HG03571 (cell line): ENCODE measurements at regions not wholly inside any gene's neighbourhood (a gene's known extent, or its start where the extent isn't known, plus 50 kb on each side); places are given as distances from the start of the nearest gene placed in this dataset.

Source experiments
- ATAC-seq: cut with Tn5 transposase; IDR thresholded peaks from one replicate; pipeline ENCODE4 v1.9.1; 2021; ENCODE audit not compliant: unreplicated experiment

GRCh38 chr2:181300600-181301291 lies 156.4 kb upstream of the ITGA4 start:
- ATAC-seq: no peak

GRCh38 chr2:181304011-181304844 lies 153.0 kb upstream of the ITGA4 start:
- ATAC-seq: no peak

- peak; percentile 85 for ATAC-seq
Measured at GRCh38 chr2:181305301-181306123, 151.7 kb upstream of the ITGA4 start.

DNA sequence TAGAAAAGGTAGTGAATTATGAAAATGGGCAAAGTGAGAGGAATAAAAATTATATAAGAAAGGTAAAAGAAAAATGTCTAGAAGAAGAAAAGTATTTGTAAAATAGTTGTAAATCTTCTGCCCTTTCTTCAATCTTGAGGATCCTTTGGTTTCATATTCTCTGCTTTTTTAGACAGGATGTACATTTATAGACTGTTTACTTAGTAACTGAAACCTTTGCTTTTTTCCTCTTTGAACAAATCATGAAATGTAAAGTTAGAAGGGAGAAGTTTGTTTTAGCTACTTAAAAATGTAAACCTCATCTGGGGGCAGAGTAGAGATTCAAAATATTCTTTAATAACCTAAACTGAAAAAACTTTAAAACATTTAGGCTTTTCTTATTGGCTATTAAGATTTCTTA lies 150.4 kb upstream of the ITGA4 start:
- ATAC-seq: peak; percentile 17

DNA sequence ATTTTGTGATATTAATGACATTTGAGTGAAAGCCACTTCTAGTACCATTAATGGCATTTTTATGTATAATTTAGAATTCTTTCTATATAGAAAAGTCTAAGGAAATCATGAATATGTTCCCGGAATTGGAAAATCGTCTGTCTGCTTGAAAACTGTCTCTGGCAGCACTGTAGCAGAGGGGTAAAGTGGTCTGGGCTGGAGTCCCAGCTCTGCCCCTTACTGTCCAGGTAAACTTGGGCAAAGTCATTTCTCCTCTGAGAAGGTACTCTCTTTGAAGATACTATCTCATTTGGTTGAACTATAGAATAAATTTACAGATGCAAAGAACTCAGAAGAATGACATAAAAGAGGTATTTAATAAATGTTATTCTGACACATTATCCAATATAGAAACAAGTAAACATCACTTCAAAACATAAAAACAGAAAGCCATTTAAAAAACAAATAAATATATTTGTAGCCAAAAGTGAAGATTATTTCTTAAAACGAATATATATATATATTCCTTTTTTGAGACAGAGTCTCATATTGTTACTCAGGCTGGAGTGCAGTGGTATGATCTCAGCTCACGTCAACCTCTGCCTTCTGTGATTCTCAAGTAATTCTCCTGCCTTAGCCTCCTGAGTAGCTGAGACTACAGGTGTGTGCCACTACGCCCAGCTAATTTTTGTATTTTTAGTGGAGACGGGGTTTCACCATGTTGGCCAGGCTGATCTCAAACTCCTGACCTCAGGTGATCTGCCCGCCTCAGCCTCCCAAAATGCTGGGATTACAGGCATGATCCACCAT lies 149.8 kb upstream of the ITGA4 start:
- no peak for ATAC-seq

DNA sequence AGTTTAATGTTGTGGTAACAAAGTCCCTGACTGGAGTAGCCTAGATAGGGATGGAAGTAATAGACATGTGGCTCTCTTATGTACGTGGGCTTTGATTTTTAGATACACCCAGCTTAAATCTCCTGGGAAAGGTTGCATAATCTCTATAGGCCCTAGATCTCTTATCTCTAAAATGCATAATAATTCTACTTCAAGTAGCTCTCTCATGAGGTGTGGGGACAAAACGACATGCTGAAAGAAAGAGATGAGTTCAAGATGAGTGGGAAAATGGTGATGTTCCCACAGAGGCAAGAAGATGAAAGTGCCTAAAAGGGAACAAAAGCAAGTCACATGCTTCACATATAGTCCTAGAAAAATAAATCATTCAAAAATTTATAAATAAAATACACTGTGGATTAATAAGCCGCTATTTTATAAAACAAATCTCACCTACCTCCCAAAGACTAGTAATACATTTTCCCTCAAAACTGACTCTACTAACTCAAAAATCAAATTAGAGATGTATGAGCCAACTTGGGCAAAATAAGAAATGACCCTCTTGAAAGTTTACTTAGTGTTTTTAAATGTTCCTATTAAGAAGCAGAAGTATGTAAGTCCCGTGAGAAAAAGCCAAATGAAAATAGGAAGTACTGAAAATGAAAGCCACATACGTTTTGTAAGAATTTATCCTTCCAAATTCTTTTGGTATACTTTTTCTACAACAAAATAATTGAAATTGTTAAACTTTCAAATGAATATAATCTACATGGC lies 148.2 kb upstream of the ITGA4 start:
- no peak for ATAC-seq

- no peak for ATAC-seq
Measured at GRCh38 chr2:181309586-181309985, 147.6 kb upstream of the ITGA4 start.

GRCh38 chr2:181310967-181311366 lies 146.2 kb upstream of the ITGA4 start:
- ATAC-seq: no peak

- no peak for ATAC-seq
Measured at GRCh38 chr2:181311837-181312236, 145.3 kb upstream of the ITGA4 start.

DNA sequence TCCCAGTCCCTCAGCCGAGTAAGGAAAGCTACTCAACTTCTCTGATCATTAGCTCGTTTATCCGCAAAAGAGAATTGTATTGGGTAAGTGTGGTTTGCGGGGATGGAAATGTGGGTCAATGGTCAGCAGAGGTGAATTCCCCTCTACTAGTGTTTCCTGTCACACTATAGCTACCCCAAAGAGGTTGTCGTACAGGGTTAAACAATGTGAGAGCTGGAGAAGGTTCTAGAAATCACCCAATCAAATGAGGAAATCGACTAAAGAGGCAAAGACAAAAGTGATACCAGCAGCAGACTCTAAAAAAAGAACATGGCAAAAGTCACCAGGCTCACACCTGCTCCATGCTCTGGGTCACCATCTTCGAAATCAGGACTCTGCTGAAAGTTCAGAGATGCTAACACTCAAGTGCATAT lies 144.7 kb upstream of the ITGA4 start:
- ATAC-seq: peak; percentile 92

DNA sequence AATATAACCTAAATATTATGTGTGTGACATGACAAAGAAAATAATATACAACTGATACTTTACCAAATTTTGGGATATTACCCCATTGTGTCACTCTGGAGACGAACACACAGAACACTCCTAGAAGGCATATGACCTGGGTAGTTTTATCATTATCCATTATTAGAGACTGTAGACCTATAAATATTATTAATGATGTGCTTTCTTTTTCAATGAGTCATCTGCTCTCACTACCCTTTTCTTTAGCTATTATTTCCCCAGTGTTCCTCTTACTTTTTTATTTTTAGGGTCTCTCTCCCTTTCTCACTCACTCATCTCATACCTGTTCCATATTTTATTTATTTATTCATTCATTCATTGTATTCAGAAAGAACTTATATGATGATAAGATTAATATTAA lies 143.3 kb upstream of the ITGA4 start:
- no peak for ATAC-seq

DNA sequence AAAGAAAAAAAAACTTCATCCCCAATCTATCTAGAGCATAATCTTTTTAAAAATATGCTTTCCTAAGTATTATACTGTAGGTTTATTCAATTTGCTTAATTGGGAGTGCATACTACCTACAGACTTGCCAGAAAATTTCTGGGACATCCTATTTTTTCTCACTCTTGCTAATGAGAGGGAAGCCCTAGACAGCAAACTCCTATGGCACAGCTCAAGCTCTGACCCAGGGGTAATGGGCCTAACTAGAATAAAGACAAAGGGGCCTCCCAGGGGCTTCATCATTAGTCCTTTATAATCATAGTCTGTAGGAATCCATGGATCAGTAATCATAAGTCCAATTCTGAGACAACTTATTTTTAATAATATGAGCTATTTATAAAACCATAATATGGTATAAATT lies 142.6 kb upstream of the ITGA4 start:
- no peak for ATAC-seq

DNA sequence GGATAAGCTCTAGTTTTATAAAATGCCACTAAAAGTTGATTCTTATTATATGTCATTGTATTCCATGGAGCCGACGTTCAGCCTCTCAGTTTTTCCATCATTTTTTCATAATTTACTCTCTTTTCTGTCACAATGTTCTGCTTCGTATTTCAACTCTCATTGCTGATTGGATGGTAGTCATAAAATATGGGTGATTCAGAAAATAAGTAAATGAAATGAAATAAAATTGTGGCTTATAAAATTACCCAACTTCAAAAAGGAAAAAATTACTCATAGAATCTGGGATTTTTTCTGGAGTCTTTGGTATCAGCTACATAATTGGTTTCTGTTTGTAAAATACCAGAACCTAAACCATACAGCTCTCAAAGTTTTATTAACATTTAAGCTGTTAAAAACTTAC lies 139.7 kb upstream of the ITGA4 start:
- ATAC-seq: no peak

GRCh38 chr2:181318504-181319280 lies 138.5 kb upstream of the ITGA4 start:
- ATAC-seq: no peak

GRCh38 chr2:181319286-181319685 lies 137.9 kb upstream of the ITGA4 start:
- no peak for ATAC-seq

DNA sequence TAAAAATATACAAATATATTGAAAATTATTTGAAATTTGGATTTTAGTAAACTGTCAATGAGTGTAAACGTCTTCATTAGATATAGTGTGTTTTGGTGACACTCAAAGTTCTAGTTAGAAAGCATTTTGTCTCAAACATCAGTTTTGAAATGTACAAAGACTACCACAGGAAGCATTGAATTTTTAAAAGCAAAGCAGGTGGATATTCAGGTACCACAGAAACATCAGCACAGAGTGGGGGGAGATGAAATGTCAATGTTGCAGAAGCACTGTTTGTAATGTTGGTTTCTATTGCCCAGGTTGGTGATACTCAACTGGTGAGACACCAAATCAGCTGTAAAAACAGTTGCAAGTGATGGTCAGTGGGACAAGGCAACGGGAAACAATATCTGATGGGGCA lies 136.5 kb upstream of the ITGA4 start:
- no peak for ATAC-seq

DNA sequence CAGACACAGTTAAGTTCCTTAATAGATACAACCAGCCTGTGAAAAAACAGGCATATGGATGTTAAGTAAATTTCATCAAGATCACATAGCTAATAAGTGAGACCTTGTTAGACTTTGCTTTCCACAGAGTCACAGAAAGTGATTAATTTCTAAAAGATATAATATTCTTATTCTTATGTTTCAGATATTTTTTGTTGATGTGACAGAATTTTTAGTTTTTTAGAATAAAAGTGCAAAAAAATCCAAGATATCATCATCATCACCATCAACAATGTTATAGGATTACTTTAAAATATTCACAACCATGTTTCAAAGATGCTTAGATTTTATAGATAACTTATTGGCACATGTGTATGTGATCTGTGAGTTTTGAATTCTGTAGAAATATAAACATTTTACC lies 132.3 kb upstream of the ITGA4 start:
- no peak for ATAC-seq

DNA sequence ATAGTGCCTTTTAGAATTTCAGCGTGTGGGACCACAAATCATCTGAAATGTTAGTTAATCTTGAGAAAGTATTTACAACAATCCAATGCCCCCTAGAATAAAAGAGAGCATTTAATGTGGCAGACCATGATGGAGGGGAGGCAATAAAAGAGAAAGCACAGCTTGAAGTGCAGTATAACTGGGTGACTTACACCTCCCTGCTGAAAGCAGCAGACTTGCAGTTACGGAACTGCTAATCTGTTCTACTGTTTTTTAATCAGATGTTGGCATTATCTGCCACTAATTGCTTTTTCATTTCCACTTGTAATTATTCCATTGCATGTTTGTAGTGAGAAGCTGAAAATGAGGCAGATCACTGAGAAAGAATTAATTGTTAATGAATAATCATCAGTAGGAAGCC lies 130.5 kb upstream of the ITGA4 start:
- ATAC-seq: no peak

DNA sequence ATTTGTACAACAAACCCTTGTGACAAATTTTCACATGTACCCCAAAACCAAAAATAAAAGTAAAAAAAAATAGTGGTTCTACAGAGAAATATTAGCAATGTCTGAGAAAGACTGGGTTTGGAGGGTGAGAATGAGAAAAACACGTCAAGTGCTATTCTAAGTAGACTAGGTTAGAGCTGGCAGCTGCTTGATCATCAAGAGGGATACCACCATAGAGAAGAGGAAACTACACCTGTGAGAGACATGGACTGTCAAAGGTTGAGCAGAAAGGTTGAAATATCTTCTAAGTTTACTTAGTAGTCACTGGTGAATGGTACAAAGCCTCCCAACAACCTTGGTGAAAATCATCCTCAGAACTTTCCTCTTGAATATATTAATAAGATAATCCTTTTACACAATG lies 126.9 kb upstream of the ITGA4 start:
- no peak for ATAC-seq
